Tibial nerve (tissue), 4 donors: ENCODE measurements at regions not wholly inside any gene's neighbourhood (a gene's known extent, or its start where the extent isn't known, plus 50 kb on each side); places are given as distances from the start of the nearest gene placed in this dataset.

ENCODE experiments used
- DNase-seq, 2 donors: peaks; one replicate each; pipeline ENCODE4 v3.0.0-alpha.2; 2019; ENCODE audit warnings: low spot score in 2 of 2
- H3K27ac ChIP-seq, 4 donors: fragments of 200-600 bp; sonication (generic) in 3 of 4; one replicate each; pipeline ENCODE4 v1.5.1; 2017 to 2019; ENCODE audit warnings: mild to moderate bottlenecking in 1 of 4
- H3K27me3 ChIP-seq, 2 donors: fragments of 200-600 bp; sonication (generic) in 1 of 2; one replicate each; pipeline versions ENCODE4 v1.5.1 to v1.6.0; 2017 to 2019
- H3K36me3 ChIP-seq, 3 donors: fragments of 200-600 bp; sonication (generic); one replicate each; pipeline ENCODE4 v1.5.1; 2018 to 2019
- H3K4me1 ChIP-seq, 4 donors: fragments of 200-600 bp; sonication (generic) in 3 of 4; one replicate each; pipeline ENCODE4 v1.5.1; 2017 to 2019
- H3K4me3 ChIP-seq, 4 donors: fragments of 200-600 bp; sonication (generic) in 3 of 4; one replicate each; pipeline ENCODE4 v1.5.1; 2017 to 2019; ENCODE audit warnings: mild to moderate bottlenecking in 1 of 4, moderate library complexity in 1 of 4
- H3K9me3 ChIP-seq, 4 donors: fragments of 200-600 bp; sonication (generic) in 3 of 4; one replicate each; pipeline ENCODE4 v1.5.1; 2017 to 2019
- EP300 ChIP-seq, 2 donors: sonication (generic); formaldehyde crosslinking; IDR thresholded peaks; one replicate each; pipeline ENCODE4 v1.6.1; 2017; ENCODE audit warnings: antibody characterized with exemption in 2 of 2, mild to moderate bottlenecking in 1 of 2
- POLR2A ChIP-seq, 2 donors: fragments of 450-650 bp; IDR thresholded peaks; one replicate each; pipeline ENCODE4 v1.6.1; 2017; ENCODE audit warnings: antibody characterized with exemption in 2 of 2, mild to moderate bottlenecking in 2 of 2, moderate library complexity in 2 of 2
- WGBS, 2 donors: methylation state at CpG; one replicate each; pipeline ENCODE4 v1.1.5; 2018; 5-methylcytosine and 5-hydroxymethylcytosine counted together
- TF ChIP-seq, protein P1 (sequence below), 5 experiments: fragments of 200-600 bp in 3 of 5; fragments of 450-650 bp in 2 of 5; sonication (generic) in 3 of 5; IDR thresholded peaks; one replicate each; pipeline ENCODE4 v1.5.1; 2016 to 2019; ENCODE audit warnings: antibody characterized with exemption in 5 of 5, mild to moderate bottlenecking in 3 of 5, moderate library complexity in 2 of 5

DNA sequence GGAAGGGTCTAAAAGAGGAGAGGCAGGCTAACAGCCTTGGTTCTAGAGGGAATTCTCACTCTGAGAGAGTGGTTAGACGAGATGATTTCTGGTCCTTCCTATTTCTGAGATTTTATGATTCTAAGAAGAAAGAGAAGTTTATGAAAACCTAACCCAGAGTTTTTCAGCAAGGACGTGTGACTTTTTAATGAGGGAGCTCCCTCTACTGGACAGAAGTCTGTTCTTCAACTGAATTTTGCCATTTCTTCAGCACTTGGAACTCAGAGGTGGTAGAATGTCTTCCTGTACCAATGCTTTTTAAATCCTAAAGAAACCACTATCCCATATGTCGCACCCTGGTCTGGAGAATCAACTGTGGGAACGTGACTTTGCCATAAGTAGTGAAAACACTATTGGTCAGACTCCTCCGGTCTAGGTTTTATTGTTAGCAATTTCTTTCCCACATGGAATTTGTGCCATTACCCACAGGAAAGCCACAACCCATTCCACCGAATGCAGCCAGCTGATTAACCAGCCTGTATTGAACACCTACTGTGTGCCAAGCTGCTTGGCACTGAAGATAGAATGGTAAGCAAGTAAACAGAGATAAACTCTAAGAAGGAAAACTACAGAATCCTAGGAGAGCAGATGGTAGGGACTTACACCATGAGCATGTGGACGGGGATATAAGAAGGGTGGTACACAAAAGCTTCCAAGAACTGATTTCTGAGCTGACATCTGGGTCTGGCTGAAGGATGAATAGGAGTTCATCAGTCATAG, 199.5 kb upstream of the LMCD1 start:
- Histone ChIP-seq H3K27me3 (no peaks in the 10 kb centered on the region), H3K4me3 (no peak overlapping the region), H3K9me3 (no peaks in the 10 kb centered on the region), H3K36me3 (no peaks in the 10 kb centered on the region), H3K4me1 (no peaks in the 10 kb centered on the region), H3K27ac (no peak overlapping the region)
- TF ChIP-seq EP300 (IDR thresholded peaks at IDR 0.05) = no peak
- TF ChIP-seq, protein P1, sequence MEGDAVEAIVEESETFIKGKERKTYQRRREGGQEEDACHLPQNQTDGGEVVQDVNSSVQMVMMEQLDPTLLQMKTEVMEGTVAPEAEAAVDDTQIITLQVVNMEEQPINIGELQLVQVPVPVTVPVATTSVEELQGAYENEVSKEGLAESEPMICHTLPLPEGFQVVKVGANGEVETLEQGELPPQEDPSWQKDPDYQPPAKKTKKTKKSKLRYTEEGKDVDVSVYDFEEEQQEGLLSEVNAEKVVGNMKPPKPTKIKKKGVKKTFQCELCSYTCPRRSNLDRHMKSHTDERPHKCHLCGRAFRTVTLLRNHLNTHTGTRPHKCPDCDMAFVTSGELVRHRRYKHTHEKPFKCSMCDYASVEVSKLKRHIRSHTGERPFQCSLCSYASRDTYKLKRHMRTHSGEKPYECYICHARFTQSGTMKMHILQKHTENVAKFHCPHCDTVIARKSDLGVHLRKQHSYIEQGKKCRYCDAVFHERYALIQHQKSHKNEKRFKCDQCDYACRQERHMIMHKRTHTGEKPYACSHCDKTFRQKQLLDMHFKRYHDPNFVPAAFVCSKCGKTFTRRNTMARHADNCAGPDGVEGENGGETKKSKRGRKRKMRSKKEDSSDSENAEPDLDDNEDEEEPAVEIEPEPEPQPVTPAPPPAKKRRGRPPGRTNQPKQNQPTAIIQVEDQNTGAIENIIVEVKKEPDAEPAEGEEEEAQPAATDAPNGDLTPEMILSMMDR (IDR thresholded peaks at IDR 0.05) = peak; percentile 44 to 67 (median 58)
- WGBS, 2 donors = 31% methylated on average over 7 of the region's 7 CpGs
- no peak for DNase-seq

DNA sequence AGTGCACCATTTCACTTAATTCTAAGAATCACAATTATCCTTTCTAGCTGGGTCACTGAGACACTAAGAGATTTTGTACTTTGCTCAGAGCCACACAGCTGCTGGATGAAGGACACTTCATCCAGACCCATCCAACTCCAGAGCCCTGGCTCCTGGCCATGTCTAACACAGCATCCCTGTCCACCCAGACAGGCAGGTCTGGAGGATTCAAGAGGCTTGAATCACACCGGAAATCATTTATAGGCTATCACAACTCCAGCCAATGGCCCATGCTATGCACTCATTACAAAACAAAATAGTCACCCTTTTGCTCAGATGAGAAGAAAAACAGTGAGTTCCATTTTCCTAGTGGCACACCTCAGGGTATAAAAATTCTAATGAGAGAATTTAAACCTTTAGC, 198.2 kb upstream of the LMCD1 start:
- H3K4me3 ChIP-seq = no peak overlapping the region
- TF ChIP-seq POLR2A (IDR thresholded peaks at IDR 0.05) = no peak
- TF ChIP-seq EP300 (IDR thresholded peaks at IDR 0.05) = no peak
- TF ChIP-seq, protein P1 (IDR thresholded peaks at IDR 0.05) = no peak
- no peak for DNase-seq
- no peaks in the 10 kb centered on the region for H3K27me3 ChIP-seq
- H3K9me3 ChIP-seq = peaks cover 0 to 6% (median 2%) of the 10 kb centered on the region in 4 donors
- no peak overlapping the region for H3K27ac ChIP-seq
- WGBS, 2 donors = 79 to 88% methylated on average over 1 of the region's 1 CpG
- H3K36me3 ChIP-seq = no peaks in the 10 kb centered on the region
- no peaks in the 10 kb centered on the region for H3K4me1 ChIP-seq

DNA sequence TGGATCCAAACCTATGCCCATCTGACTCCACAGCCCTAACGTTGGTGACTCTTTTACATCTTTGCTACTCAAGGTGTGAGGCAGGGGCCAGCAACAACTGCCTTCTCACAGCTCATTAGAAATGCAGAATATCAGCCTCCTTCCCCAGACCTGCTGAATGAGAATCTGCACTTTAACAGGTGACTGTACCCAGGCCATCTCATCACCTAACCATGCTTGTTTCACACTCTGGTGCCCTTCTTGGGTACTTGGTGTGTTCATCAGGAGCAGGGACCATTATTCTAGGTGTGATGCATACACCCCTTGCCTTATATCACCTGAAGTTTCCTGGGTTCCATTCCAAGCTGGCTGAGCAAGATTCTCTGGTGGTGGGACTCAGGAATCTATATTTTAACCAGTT, 196.3 kb upstream of the LMCD1 start:
- DNase-seq = no peak
- Histone ChIP-seq H3K4me1 (no peaks in the 10 kb centered on the region), H3K27me3 (no peaks in the 10 kb centered on the region), H3K4me3 (no peak overlapping the region), H3K9me3 (peaks cover 0 to 10% (median 3%) of the 10 kb centered on the region in 4 donors), H3K27ac (no peak overlapping the region), H3K36me3 (no peaks in the 10 kb centered on the region)
- TF ChIP-seq, protein P1 (IDR thresholded peaks at IDR 0.05) = no peak
- TF ChIP-seq POLR2A (IDR thresholded peaks at IDR 0.05) = no peak
- TF ChIP-seq EP300 (IDR thresholded peaks at IDR 0.05) = no peak
- 62 to 71% methylated on average over 1 of the region's 1 CpG for WGBS, 2 donors

DNA sequence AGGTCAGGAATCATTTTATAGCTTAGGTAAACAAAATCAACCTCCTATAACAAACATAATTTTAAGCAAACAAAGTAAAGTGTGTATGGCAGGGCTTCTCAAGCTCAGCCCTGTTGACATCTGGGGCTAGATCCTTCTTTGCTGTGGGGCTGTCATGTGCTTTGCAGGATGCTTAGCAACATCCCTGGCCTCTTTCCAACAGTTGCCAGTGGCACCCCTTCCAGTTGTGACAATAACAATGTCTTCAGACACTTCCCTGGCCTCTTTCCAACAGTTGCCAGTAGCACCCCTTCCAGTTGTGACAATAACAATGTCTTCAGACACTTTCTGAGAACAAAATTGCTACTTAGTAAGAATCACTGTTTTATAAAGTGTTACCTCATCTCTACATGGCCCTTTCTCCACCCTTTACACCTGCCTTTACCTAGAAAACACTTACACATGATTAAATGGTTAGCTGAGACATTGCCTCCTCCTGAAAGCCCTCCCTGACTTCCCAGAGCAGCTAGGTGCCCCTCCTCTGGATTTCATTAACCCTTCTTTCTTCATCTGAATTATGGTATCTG, 194.0 kb upstream of the LMCD1 start:
- H3K27me3 ChIP-seq = no peaks in the 10 kb centered on the region

DNA sequence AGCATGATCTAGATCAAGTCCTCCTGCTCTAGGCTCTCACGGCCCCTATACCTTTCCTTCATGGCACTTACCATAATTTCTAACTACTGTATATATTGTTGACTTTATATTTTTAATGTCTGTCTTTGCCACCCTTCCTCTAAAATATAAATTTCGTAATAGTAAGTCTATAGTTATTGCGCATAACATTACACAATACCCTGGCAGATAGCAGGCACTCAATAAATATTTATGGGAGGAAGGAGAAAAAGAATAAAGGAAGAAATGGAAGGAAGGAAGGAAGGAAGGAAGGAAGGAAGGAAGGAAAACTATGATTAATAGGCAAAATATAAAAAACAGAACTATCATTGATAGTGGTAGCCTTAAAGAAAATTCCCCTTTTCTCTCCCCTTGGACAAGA, 190.3 kb upstream of the LMCD1 start:
- no peak for DNase-seq
- TF ChIP-seq EP300 (IDR thresholded peaks at IDR 0.05) (no peak), POLR2A (IDR thresholded peaks at IDR 0.05) (no peak)
- TF ChIP-seq, protein P1 (IDR thresholded peaks at IDR 0.05) = no peak
- Histone ChIP-seq H3K4me1 (no peaks in the 10 kb centered on the region), H3K27me3 (no peaks in the 10 kb centered on the region), H3K4me3 (no peak overlapping the region), H3K27ac (no peak overlapping the region), H3K36me3 (no peaks in the 10 kb centered on the region), H3K9me3 (peaks cover 0 to 10% (median 3%) of the 10 kb centered on the region in 4 donors)
- WGBS, 2 donors = 92 to 95% methylated on average over 3 of the region's 3 CpGs

More for the DNA sequence above, 194.0 kb upstream of the LMCD1 start:
- peaks cover 0 to 10% (median 3%) of the 10 kb centered on the region in 4 donors for H3K9me3 ChIP-seq
- no peaks in the 10 kb centered on the region for H3K36me3 ChIP-seq
- H3K27ac ChIP-seq = no peak overlapping the region
- no peak for DNase-seq
- no peak overlapping the region for H3K4me3 ChIP-seq
- no peaks in the 10 kb centered on the region for H3K4me1 ChIP-seq
- TF ChIP-seq POLR2A (IDR thresholded peaks at IDR 0.05) (no peak), EP300 (IDR thresholded peaks at IDR 0.05) (no peak)
- TF ChIP-seq, protein P1 (IDR thresholded peaks at IDR 0.05) = no peak
